H9 (cell line): ENCODE measurements at regions not wholly inside any gene's neighbourhood (a gene's known extent, or its start where the extent isn't known, plus 50 kb on each side); places are given as distances from the start of the nearest gene placed in this dataset.

Source experiments
- DNase-seq: peaks from one replicate; pipeline ENCODE4 v3.0.0-alpha.2; 2017
- H2AFZ ChIP-seq: one replicate; pipeline ENCODE4 v1.6.1; 2013; ENCODE audit warnings: mild to moderate bottlenecking, low read length, control low read depth, moderate library complexity
- H2AK5ac ChIP-seq: 2 replicates; pipeline ENCODE4 v1.6.1; 2013; ENCODE audit warnings: low read length, control low read depth, mixed read lengths; ENCODE audit not compliant: insufficient read length
- H2BK120ac ChIP-seq: one replicate; pipeline ENCODE4 v1.6.1; 2013; ENCODE audit warnings: low read depth, mild to moderate bottlenecking, low read length, control low read depth, inconsistent platforms; ENCODE audit not compliant: poor library complexity, severe bottlenecking
- H2BK12ac ChIP-seq: 2 replicates; pipeline ENCODE4 v1.6.1; 2013; ENCODE audit warnings: low read length, control low read depth, mixed read lengths, low read depth; ENCODE audit not compliant: insufficient read length
- H2BK15ac ChIP-seq: 2 replicates; pipeline ENCODE4 v1.6.1; 2013; ENCODE audit warnings: low read depth, low read length, control low read depth
- H2BK20ac ChIP-seq: one replicate; pipeline ENCODE4 v1.6.1; 2013; ENCODE audit warnings: low read depth, mild to moderate bottlenecking, low read length, control low read depth, inconsistent platforms; ENCODE audit not compliant: poor library complexity, severe bottlenecking
- H2BK5ac ChIP-seq: 2 replicates; pipeline ENCODE4 v1.6.1; 2013; ENCODE audit warnings: low read length, control low read depth, mixed read lengths; ENCODE audit not compliant: insufficient read length
- H3K14ac ChIP-seq: 2 replicates; pipeline ENCODE4 v1.6.1; 2013; ENCODE audit warnings: low read length, control low read depth; ENCODE audit not compliant: insufficient read depth
- H3K18ac ChIP-seq: 2 replicates; pipeline ENCODE4 v1.6.1; 2013; ENCODE audit warnings: low read depth, mild to moderate bottlenecking, mixed read lengths, low read length, control low read depth; ENCODE audit not compliant: insufficient read length
- H3K23ac ChIP-seq: 2 replicates; pipeline ENCODE4 v1.6.1; 2013; ENCODE audit warnings: low read length, control low read depth, mixed read lengths, low read depth; ENCODE audit not compliant: insufficient read length
- H3K23me2 ChIP-seq: 2 replicates; pipeline ENCODE4 v1.6.1; 2013; ENCODE audit warnings: low read depth, mild to moderate bottlenecking, mixed read lengths, low read length, control low read depth; ENCODE audit not compliant: insufficient read length, poor library complexity, severe bottlenecking
- H3K27ac ChIP-seq: 2 replicates; pipeline ENCODE4 v1.5.1; 2013; ENCODE audit warnings: low read length, control low read depth, mixed read lengths, low read depth; ENCODE audit not compliant: insufficient read length
- H3K27me3 ChIP-seq: 2 replicates; pipeline ENCODE4 v1.6.1; 2013; ENCODE audit warnings: low read length, control low read depth, inconsistent platforms; ENCODE audit not compliant: insufficient read depth
- H3K4ac ChIP-seq: 2 replicates; pipeline ENCODE4 v1.6.1; 2013; ENCODE audit warnings: low read depth, mild to moderate bottlenecking, control low read depth, inconsistent platforms, low read length, moderate library complexity
- H3K4me1 ChIP-seq: 2 replicates; pipeline ENCODE4 v1.6.1; 2013; ENCODE audit warnings: low read length, control low read depth, inconsistent platforms; ENCODE audit not compliant: insufficient read depth
- H3K4me2 ChIP-seq: 2 replicates; pipeline ENCODE4 v1.6.1; 2013; ENCODE audit warnings: low read length, control low read depth, mixed read lengths; ENCODE audit not compliant: insufficient read length, insufficient read depth
- H3K56ac ChIP-seq: 2 replicates; pipeline ENCODE4 v1.6.1; 2013; ENCODE audit warnings: low read depth, mild to moderate bottlenecking, mixed read lengths, low read length, control low read depth; ENCODE audit not compliant: insufficient read length
- H3K79me1 ChIP-seq: 2 replicates; pipeline ENCODE4 v1.6.1; 2013; ENCODE audit warnings: low read depth, mild to moderate bottlenecking, moderate library complexity, low read length, control low read depth, inconsistent platforms; ENCODE audit not compliant: insufficient read depth, poor library complexity, severe bottlenecking
- H3K79me2 ChIP-seq: 2 replicates; pipeline ENCODE4 v1.6.1; 2013; ENCODE audit warnings: low read length, control low read depth, inconsistent platforms; ENCODE audit not compliant: insufficient read depth
- H3K9ac ChIP-seq: 2 replicates; pipeline ENCODE4 v1.6.1; 2013; ENCODE audit warnings: low read length, control low read depth, mixed read lengths; ENCODE audit not compliant: insufficient read length; ENCODE audit errors: extremely low read depth
- H3K9me3 ChIP-seq: one replicate; pipeline ENCODE4 v1.6.1; 2013; ENCODE audit warnings: low read depth, low read length, inconsistent platforms; ENCODE audit not compliant: control insufficient read depth
- H3T11ph ChIP-seq: one replicate; pipeline ENCODE4 v1.6.1; 2013; ENCODE audit warnings: mild to moderate bottlenecking, low read length, control low read depth, inconsistent platforms
- H4K20me1 ChIP-seq: one replicate; pipeline ENCODE4 v1.6.1; 2013; ENCODE audit not compliant: control insufficient read depth, insufficient read length, insufficient read depth
- H4K5ac ChIP-seq: 2 replicates; pipeline ENCODE4 v1.6.1; 2013; ENCODE audit warnings: low read depth, mild to moderate bottlenecking, mixed read lengths, low read length, control low read depth; ENCODE audit not compliant: insufficient read length
- H4K8ac ChIP-seq: replicated peaks from 2 replicates; pipeline ENCODE4 v1.6.1; 2013; ENCODE audit warnings: low read length, control low read depth, mixed read lengths, low read depth; ENCODE audit not compliant: insufficient read length
- H4K91ac ChIP-seq: 2 replicates; pipeline ENCODE4 v1.6.1; 2013; ENCODE audit warnings: low read depth, mild to moderate bottlenecking, moderate library complexity, mixed read lengths, low read length, control low read depth; ENCODE audit not compliant: insufficient read length
- H3K27ac Mint-ChIP-seq, 3 experiments: 2 replicates in 2 of 3; 3 replicates in 1 of 3; pipeline ENCODE4 v1.8.0; 2020 to 2021; ENCODE audit warnings: mixed read lengths in 3 of 3, mild to moderate bottlenecking in 1 of 3, moderate library complexity in 1 of 3
- H3K27me3 Mint-ChIP-seq: 2 replicates; pipeline ENCODE4 v1.8.0; 2021; ENCODE audit warnings: low read depth, mild to moderate bottlenecking, moderate library complexity, mixed read lengths
- H3K36me3 Mint-ChIP-seq, 3 experiments: 2 replicates in 2 of 3; 3 replicates in 1 of 3; pipeline ENCODE4 v1.8.0; 2020 to 2021; ENCODE audit warnings: low read depth in 3 of 3, mixed read lengths in 3 of 3; ENCODE audit not compliant: insufficient read depth in 1 of 3
- H3K4me1 Mint-ChIP-seq, 2 experiments: 2 replicates each; pipeline ENCODE4 v1.8.0; 2020; ENCODE audit warnings: mixed read lengths in 2 of 2
- H3K4me3 Mint-ChIP-seq, 2 experiments: 2 replicates in 1 of 2; 3 replicates in 1 of 2; pipeline ENCODE4 v1.8.0; 2020 to 2021; ENCODE audit warnings: mild to moderate bottlenecking in 2 of 2, mixed read lengths in 2 of 2, moderate library complexity in 1 of 2
- H3K9me3 Mint-ChIP-seq, 2 experiments: 2 replicates in 1 of 2; 3 replicates in 1 of 2; pipeline ENCODE4 v1.8.0; 2020; ENCODE audit warnings: mild to moderate bottlenecking in 2 of 2, mixed read lengths in 2 of 2, moderate library complexity in 1 of 2
- WGBS: extraction: QIAGEN DNeasy Blood & Tissue Kit; methylation state at CpG from one replicate; pipeline ENCODE4 v1.1.7; 2013; ENCODE audit warnings: missing lambda C conversion rate, low lambda C conversion rate, mixed read lengths; ENCODE audit not compliant: insufficient read length; ENCODE audit errors: extremely low coverage; 5-methylcytosine and 5-hydroxymethylcytosine counted together
- TF ChIP-seq, protein P1 (sequence below): fragments of 200-600 bp; sonication (generic); conservative IDR thresholded peaks from 3 replicates; pipeline ENCODE4 v1.8.0; 2021; ENCODE audit warnings: antibody characterized with exemption, mild to moderate bottlenecking

DNA sequence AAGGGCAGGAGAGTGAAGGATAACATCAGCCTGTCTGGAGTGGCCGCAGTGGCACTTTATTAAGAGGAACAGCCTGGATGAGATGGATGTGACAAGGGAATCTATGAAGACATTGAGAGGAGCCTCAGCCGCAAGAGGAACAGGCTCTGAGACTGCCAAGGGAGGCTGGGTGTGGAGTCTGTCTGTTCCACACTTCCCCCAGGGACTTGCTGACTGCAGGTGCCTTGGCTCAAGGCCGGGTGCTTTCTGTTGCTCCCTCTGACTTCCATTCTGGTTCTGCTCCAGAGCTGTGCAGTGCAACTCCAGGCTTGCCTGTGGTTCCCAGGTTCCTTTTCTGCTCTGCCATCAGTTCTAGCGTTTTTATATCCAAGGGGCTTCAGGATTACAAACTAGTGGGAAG, 54.6 kb downstream of the FRMPD3 start:
- Histone ChIP-seq H2BK5ac (no peak overlapping the region), H3K23ac (no peak overlapping the region), H3K79me2 (no peaks in the 10 kb centered on the region), H4K5ac (no peak overlapping the region), H3K27me3 (peaks cover 8% of the 10 kb centered on the region; the same call in 1 of the 2 replicates), H4K8ac (no peak overlapping the region), H2BK15ac (no peak overlapping the region), H3K56ac (no peak overlapping the region), H2BK20ac (no peak overlapping the region), H3K14ac (no peak overlapping the region), H3K4ac (no peak overlapping the region), H3K23me2 (no peaks in the 10 kb centered on the region), H3K9ac (no peak overlapping the region), H3K79me1 (no peaks in the 10 kb centered on the region), H2AK5ac (no peak overlapping the region), H2AFZ (no peak overlapping the region), H3K27ac (no peak overlapping the region), H3K18ac (no peak overlapping the region), H3K9me3 (peaks cover 4% of the 10 kb centered on the region), H3K4me1 (no peaks in the 10 kb centered on the region), H2BK120ac (no peak overlapping the region), H3K4me2 (no peak overlapping the region), H4K91ac (no peak overlapping the region), H3T11ph (no peak overlapping the region), H2BK12ac (no peak overlapping the region), H4K20me1 (no peaks in the 10 kb centered on the region)
- H3K4me3 Mint-ChIP-seq, result no peak overlapping the region
- peaks cover 60% of the 10 kb centered on the region for H3K27me3 Mint-ChIP-seq
- H3K27ac Mint-ChIP-seq, result peak overlapping the region in 1 of 3 experiments; percentile 72; a peak in 1 of 7 replicates
- WGBS, result no CpG with 5 or more reads among the region's 4 CpGs
- no peak for DNase-seq
- peaks cover 13 to 60% of the 10 kb centered on the region in 2 experiments; a peak in 3 of 5 replicates for H3K9me3 Mint-ChIP-seq
- H3K36me3 Mint-ChIP-seq, result no peaks in the 10 kb centered on the region; a peak in 1 of 7 replicates
- H3K4me1 Mint-ChIP-seq, result peaks cover 9 to 17% of the 10 kb centered on the region in 2 experiments; a peak in 3 of 4 replicates
- TF ChIP-seq, protein P1, sequence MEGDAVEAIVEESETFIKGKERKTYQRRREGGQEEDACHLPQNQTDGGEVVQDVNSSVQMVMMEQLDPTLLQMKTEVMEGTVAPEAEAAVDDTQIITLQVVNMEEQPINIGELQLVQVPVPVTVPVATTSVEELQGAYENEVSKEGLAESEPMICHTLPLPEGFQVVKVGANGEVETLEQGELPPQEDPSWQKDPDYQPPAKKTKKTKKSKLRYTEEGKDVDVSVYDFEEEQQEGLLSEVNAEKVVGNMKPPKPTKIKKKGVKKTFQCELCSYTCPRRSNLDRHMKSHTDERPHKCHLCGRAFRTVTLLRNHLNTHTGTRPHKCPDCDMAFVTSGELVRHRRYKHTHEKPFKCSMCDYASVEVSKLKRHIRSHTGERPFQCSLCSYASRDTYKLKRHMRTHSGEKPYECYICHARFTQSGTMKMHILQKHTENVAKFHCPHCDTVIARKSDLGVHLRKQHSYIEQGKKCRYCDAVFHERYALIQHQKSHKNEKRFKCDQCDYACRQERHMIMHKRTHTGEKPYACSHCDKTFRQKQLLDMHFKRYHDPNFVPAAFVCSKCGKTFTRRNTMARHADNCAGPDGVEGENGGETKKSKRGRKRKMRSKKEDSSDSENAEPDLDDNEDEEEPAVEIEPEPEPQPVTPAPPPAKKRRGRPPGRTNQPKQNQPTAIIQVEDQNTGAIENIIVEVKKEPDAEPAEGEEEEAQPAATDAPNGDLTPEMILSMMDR, result no peak
